Heart right ventricle (tissue), 16 donors: ENCODE measurements at regions not wholly inside any gene's neighbourhood (a gene's known extent, or its start where the extent isn't known, plus 50 kb on each side); places are given as distances from the start of the nearest gene placed in this dataset.

Experiments used
- ATAC-seq, 8 donors: fragments of 200-7000 bp; cut with Tn5 transposase; one replicate each; pipeline ENCODE4 v1.9.1; 2020; ENCODE audit warnings: mild to moderate bottlenecking in 8 of 8, moderate library complexity in 8 of 8, moderate number of reproducible peaks in 1 of 8
- DNase-seq, 2 donors: peaks; one replicate each; pipeline ENCODE4 v3.0.0-alpha.2; 2020
- H3K27ac ChIP-seq, 10 donors: fragments of 200-600 bp; sonication (generic) in 2 of 10; one replicate each; pipeline versions ENCODE4 v1.5.0 to v1.8.0; 2020 to 2022; ENCODE audit warnings: mild to moderate bottlenecking in 3 of 10
- H3K27me3 ChIP-seq, 7 donors: fragments of 200-600 bp; one replicate each; pipeline ENCODE4 v1.8.0; 2021 to 2022; ENCODE audit warnings: mild to moderate bottlenecking in 2 of 7
- H3K36me3 ChIP-seq, 9 donors: fragments of 200-600 bp; sonication (generic) in 1 of 9; one replicate each; pipeline versions ENCODE4 v1.5.0 to v1.8.0; 2020 to 2022; ENCODE audit warnings: mild to moderate bottlenecking in 2 of 9
- H3K4me1 ChIP-seq, 9 donors: fragments of 200-600 bp; sonication (generic) in 1 of 9; one replicate each; pipeline versions ENCODE4 v1.5.0 to v1.8.0; 2020 to 2022; ENCODE audit warnings: mild to moderate bottlenecking in 4 of 9
- H3K4me3 ChIP-seq, 10 donors: fragments of 200-600 bp; sonication (generic) in 2 of 10; one replicate each; pipeline versions ENCODE4 v1.5.0 to v1.8.0; 2020 to 2022; ENCODE audit warnings: mild to moderate bottlenecking in 7 of 10, moderate library complexity in 2 of 10
- H3K9me3 ChIP-seq, 11 donors: fragments of 200-600 bp in 10 of 11; sonication (generic) in 2 of 11; one replicate each; pipeline versions ENCODE4 v1.5.0 to v1.8.0; 2013 to 2022; ENCODE audit warnings: mild to moderate bottlenecking in 2 of 11, control low read depth in 1 of 11, moderate library complexity in 1 of 11
- CTCF ChIP-seq, 9 donors: fragments of 200-600 bp; sonication (generic) in 2 of 9; IDR thresholded peaks; one replicate each; pipeline versions ENCODE4 v1.5.0 to v1.8.0; 2021 to 2022; ENCODE audit warnings: antibody characterized with exemption in 9 of 9, mild to moderate bottlenecking in 5 of 9, moderate library complexity in 1 of 9
- WGBS, 2 donors: extraction: QIAGEN DNeasy Blood & Tissue Kit; methylation state at CpG; one replicate each; pipeline ENCODE4 v1.1.7; 2013; ENCODE audit warnings: inconsistent platforms in 1 of 2; 5-methylcytosine and 5-hydroxymethylcytosine counted together
- intact Hi-C, 10 donors: fragments of 100-400 bp; cut with DNase I; formaldehyde crosslinking; loops; one replicate each; pipeline versions ENCODE4 v1.11.1 to v1.14.2; 2022
- donor health status: Arrhythmogenic right ventricular cardiomyopathy.
- donor health status: ischemic (EF 13 %, LVEDD 7.1; RV severe dilation, severe dysfunction).
- donor health status: healthy with polysubstance abuse.
- donor health status: DM: no; HTN: yes; CAD: no.
- donor health status: DM: no; HTN: no; CAD: no.
- donor health status: ischemic (EF 25% LVEDD 6.9; RV normal size, moderate dysfunction).
- donor health status: ischemic (EF 25% LVEDD 5.7; RV mildly dilated, moderate dysfunction).
- donor health status: healthy.
- donor health status: DM: yes; HTN: yes; CAD: no.
- donor health status: Ischemic cardiomyopathy.
- donor health status: ischemic (EF 35%, LVEDD 5.7; RV mildly dilated, moderate dysfunction).
- donor health status: nonischemic (EF 11% LVEDD 7.7; RV severe dilation, severe dysfunction).
- donor health status: DM: yes; HTN: yes; CAD: no.
- donor health status: PGD.
- donor health status: ischemic (EF 29% LVEDD 5.4; RV normal size, mild dysfunction).
- donor health status: nonischemic (EF 23%, LVEDD 6.1; RV moderate dilation, normal function).

GRCh38 chr1:55612988-55613387, 397.8 kb upstream of the USP24 start:
- no peak for ATAC-seq
- intact Hi-C loops = loop anchor here in 1 of 10 donors (10.0 kb wide), 1 partner anchor 58 kb away; no protein-coding TSS in a partner anchor
- Histone ChIP-seq H3K36me3 (no peaks in the 10 kb centered on the region), H3K27ac (no peak overlapping the region), H3K9me3 (peaks cover 0 to 5% (median 0%) of the 10 kb centered on the region in 11 donors), H3K27me3 (no peaks in the 10 kb centered on the region), H3K4me1 (no peaks in the 10 kb centered on the region), H3K4me3 (no peak overlapping the region)
- WGBS, 2 donors = 84 to 89% methylated on average over 2 of the region's 2 CpGs
- TF ChIP-seq CTCF (IDR thresholded peaks at IDR 0.05) = no peak
- no peak for DNase-seq

GRCh38 chr1:55611123-55611522, 396.0 kb upstream of the USP24 start:
- H3K36me3 ChIP-seq = no peaks in the 10 kb centered on the region
- DNase-seq (no peak), ATAC-seq (no peak)
- no peaks in the 10 kb centered on the region for H3K27me3 ChIP-seq
- no peak overlapping the region for H3K4me3 ChIP-seq
- intact Hi-C loops = loop anchor here in 1 of 10 donors (10.0 kb wide), 1 partner anchor 56 kb away; no protein-coding TSS in a partner anchor
- 94 to 95% methylated on average over 2 of the region's 2 CpGs for WGBS, 2 donors
- no peaks in the 10 kb centered on the region for H3K4me1 ChIP-seq
- H3K27ac ChIP-seq = no peak overlapping the region
- no peak for TF ChIP-seq CTCF (IDR thresholded peaks at IDR 0.05)
- H3K9me3 ChIP-seq = peaks cover 0 to 12% (median 0%) of the 10 kb centered on the region in 11 donors

- Histone ChIP-seq H3K4me1 (peaks cover 0 to 4% (median 0%) of the 10 kb centered on the region in 9 donors), H3K4me3 (no peak overlapping the region), H3K9me3 (peaks cover 0 to 12% (median 0%) of the 10 kb centered on the region in 11 donors), H3K36me3 (no peaks in the 10 kb centered on the region), H3K27ac (no peak overlapping the region), H3K27me3 (no peaks in the 10 kb centered on the region)
- ATAC-seq (no peak), DNase-seq (no peak)
- WGBS, 2 donors = 82 to 92% methylated on average over 3 of the region's 3 CpGs
- no peak for TF ChIP-seq CTCF (IDR thresholded peaks at IDR 0.05)
- intact Hi-C loops = loop anchor here in 1 of 10 donors (10.0 kb wide), 1 partner anchor 55 kb away; no protein-coding TSS in a partner anchor
These were observed 395.0 kb upstream of the USP24 start for GRCh38 chr1:55610203-55610602.

GRCh38 chr1:55609630-55610029, 394.5 kb upstream of the USP24 start:
- TF ChIP-seq CTCF (IDR thresholded peaks at IDR 0.05) = no peak

More at GRCh38 chr1:55609630-55610029, 394.5 kb upstream of the USP24 start:
- ATAC-seq (no peak), DNase-seq (no peak)
- Histone ChIP-seq H3K4me1 (peaks cover 0 to 8% (median 0%) of the 10 kb centered on the region in 9 donors), H3K4me3 (no peak overlapping the region), H3K27me3 (no peaks in the 10 kb centered on the region), H3K36me3 (no peaks in the 10 kb centered on the region), H3K9me3 (peaks cover 0 to 12% (median 0%) of the 10 kb centered on the region in 11 donors), H3K27ac (no peak overlapping the region)
- intact Hi-C loops = loop anchor here in 1 of 10 donors (10.0 kb wide), 1 partner anchor 55 kb away; no protein-coding TSS in a partner anchor
